Retina (tissue), 1 donor: ENCODE measurements at regions not wholly inside any gene's neighbourhood (a gene's known extent, or its start where the extent isn't known, plus 50 kb on each side); places are given as distances from the start of the nearest gene placed in this dataset.
"Not testable (repeated sequence)": the region's sequence is repeated elsewhere in the genome, so short reads cannot be mapped to it uniquely, and the experiment has no call there.

Experiments
- DNase-seq: peaks from one replicate; pipeline ENCODE4 v3.0.0-alpha.2; 2016

DNA sequence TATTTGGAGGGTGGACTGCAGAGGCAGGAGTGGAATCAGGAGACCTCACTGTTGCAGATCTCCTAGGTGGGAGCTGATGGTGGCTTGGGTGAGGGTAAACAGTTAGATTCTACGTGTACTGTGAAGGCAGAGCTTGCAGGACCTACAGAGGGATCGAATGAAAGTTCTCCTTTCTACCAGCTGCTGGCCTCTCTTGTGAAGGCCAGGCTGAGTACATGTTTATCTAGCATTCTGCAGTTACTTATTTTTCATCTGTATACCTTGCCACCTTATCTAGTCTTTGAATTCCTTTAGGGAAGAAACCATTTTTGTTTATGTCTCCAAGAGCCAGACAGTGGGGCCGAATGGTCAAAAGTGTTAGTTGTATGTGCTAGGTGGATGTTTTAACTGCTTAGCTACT, 57.6 kb downstream of the PTTG1 start:
- no peak for DNase-seq

DNA sequence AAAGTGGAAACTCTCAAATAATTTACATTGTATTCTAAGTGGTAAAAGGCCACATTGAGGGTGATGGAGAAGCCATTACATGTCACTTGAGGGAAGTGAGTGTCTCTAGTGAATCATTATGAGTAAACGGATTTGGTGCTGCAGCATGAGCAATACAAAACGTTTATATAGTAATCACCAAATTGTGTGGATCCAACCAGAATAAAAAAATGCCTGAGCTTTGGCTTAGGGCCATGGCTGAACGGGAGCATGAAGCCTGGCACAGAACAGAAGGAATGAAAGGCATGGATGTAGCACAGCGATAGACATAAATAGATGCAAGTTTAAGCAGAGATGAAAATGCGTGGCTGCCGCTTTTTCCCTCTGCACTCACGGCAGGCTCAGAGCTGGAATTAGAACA, 58.3 kb downstream of the PTTG1 start:
- no peak for DNase-seq

DNA sequence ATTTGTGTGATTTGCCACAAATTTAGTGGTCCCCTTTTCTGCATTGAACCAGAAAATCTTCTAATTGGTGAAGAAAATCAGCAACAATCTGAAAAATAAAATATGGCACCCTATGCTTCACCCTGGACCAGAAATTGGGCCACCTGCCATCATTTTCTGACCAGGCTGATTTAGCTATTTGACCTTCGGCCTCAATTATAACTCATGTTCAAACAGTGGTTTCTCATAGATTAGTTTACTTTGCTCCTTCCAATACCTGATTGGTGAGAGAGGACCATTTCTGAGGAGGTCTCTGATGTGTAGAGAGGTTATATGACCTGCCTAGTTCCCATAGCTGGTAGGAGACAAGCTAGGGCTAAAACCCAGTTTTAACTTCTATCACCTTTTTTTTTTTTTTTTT, 59.0 kb downstream of the PTTG1 start:
- DNase-seq = no peak

GRCh38 chr5:160484678-160485077, 63.0 kb downstream of the PTTG1 start:
- DNase-seq = no peak

DNA sequence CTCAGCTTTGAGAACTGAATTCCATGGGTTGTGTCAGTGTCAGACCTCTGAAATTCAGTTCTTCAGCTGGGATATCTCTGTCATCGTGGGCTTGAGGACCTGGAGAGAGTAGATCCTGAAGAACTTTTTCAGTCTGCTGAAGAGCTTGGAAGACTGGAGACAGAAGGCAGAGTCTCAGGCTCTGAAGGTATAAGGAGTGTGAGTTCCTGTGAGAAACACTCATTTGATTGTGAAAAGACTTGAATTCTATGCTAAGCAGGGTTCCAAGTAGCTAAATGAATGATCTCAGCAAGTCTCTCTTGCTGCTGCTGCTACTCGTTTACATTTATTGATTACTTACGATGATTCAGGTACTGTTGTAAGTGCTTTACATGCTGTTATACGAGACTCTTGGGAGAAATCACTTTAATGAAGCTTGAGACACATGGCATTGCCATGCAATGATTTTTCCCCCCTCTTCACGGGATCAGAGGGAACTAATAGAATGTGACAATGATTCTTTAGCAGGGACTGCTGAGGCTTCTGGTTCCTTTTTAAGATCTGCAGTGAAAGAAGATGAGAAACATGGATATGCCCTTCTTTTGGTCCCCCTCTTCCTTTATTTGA, 63.8 kb downstream of the PTTG1 start:
- DNase-seq = no peak

- no peak for DNase-seq
These were observed 64.9 kb downstream of the PTTG1 start for GRCh38 chr5:160486573-160486972.

GRCh38 chr5:160488394-160489325, 67.0 kb downstream of the PTTG1 start:
- no peak for DNase-seq

- no peak for DNase-seq
These were observed 69.8 kb downstream of the PTTG1 start for GRCh38 chr5:160491438-160491837.

GRCh38 chr5:160492565-160492964, 70.9 kb downstream of the PTTG1 start:
- DNase-seq = no peak

GRCh38 chr5:160493806-160494338, 72.2 kb downstream of the PTTG1 start:
- no peak for DNase-seq

- no peak for DNase-seq
These were observed 72.8 kb downstream of the PTTG1 start for GRCh38 chr5:160494451-160494850.

DNA sequence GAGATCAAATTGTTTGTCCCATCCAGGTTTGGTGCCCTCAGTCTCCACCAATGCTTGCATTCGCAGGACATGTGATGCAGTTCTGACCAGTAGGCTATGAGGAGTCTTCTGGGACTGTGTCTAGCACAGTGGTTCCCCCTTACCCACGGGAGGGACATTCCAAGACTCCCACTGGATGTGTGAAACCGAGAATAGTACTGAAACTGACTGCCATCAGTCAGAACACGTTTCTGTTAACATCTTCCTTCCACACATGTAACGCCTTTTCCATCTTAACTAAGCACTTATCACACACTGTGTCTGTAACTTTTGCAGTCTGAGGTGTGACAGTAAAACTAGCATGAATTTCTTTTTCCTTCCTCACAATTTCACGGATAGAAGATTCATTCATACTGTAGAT, 74.7 kb downstream of the PTTG1 start:
- no peak for DNase-seq

DNA sequence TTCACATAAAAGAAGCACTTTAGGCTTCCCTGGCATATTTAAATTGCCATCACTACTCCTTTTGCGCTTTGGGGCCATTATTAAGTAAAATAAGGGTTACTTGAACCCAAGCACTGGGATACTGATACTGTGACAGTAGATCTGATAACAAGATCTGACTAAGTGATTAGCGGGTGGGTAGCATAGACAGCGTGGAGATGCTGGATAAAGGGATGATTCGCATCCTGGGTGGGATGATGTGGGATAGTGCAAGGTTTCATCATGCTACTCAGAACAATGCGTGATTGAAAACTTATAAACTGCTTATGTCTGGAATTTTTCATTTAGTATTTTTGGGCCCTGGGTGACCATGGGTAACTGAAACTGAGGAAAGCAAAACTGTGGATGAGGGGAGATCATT, 75.1 kb downstream of the PTTG1 start:
- no peak for DNase-seq

- no peak for DNase-seq
These were observed 76.2 kb downstream of the PTTG1 start for GRCh38 chr5:160497878-160498277.

DNA sequence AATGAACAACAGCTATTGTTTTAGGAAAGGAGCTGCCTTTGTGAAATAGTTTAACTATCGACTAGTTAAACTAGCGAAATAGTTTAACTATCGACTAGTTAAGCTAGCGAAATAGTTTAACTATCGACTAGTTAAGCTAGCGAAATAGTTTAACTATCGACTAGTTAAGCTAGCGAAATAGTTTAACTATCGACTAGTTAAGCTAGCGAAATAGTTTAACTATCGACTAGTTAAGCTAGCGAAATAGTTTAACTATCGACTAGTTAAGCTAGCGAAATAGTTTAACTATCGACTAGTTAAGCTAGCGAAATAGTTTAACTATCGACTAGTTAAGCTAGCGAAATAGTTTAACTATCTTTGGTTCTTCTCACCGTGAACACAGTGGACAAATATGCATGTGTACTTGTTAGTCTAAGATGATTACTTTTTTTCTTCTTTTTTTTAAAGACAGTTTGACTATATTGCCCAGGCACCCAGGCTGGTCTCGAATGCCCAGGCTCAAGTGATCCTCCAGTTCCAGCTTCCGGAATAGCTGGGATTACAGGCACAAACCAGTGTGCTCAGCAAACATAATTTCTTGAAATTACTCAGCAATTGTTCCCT, 76.9 kb downstream of the PTTG1 start:
- not testable (repeated sequence) for DNase-seq

DNA sequence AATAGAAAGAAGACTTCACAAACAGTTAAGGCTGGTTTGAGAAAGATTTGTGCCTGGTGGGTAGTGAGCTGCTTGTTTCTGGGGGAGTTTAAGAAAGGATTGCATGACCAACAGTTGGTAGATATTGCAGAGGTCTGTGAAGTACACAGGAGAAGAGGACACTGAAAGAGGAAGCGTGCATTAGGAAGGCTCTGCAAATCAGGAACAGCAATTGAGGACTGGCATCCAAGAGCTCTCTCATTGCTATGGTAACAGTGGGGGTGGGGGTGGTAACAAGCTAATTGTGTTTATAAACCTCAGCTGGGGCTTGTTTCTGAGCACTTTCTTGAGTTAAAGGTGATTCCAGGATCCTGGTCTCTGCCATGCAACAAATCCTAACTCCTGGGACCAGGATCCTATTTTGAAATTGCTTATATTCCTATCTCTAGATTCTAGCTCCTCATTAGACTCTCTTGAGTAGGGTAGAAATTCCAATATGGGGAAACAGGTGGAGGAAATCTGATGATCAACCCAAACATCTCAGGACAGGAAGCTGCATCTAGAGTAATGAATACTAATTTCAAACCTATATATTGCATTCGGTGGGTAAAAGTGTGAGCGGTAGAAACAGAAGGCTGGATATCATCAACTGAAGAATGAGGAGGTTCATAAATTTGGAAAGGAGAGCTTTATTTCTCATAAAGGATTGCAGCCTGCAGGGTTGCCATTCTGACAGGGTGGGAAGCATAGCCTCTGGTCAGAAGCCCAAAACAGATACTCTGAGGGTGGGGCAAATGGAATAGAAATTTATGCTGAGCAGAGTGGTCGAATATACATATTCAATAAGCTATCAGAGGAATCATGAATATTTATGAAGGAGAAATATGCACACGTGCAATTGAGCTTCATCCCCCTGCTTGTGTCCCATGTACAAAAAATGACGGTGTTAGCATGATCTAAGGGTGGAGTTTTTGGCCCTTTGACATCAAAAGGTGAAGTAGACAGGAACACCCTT, 79.4 kb downstream of the PTTG1 start:
- no peak for DNase-seq

DNA sequence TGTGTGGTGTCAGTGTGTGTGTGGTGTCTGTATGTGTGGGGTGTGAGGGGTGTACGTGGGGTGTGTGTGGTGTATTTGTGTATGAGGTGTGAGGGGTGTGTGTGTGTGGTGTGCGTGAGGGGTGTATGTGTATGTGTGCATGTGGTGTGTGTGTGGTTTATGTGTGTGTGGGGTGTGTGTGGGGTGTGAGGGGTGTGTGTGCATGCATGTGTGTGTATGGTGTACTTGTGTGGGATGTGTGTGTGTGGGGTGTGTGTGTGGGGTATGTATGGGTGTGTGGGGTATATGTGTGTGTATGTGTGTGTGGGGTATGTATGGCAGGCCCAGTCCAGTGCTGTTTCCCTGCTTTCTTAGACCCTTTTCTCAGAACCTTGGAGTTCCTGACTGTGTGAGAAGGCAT, 83.3 kb downstream of the PTTG1 start:
- no peak for DNase-seq

DNA sequence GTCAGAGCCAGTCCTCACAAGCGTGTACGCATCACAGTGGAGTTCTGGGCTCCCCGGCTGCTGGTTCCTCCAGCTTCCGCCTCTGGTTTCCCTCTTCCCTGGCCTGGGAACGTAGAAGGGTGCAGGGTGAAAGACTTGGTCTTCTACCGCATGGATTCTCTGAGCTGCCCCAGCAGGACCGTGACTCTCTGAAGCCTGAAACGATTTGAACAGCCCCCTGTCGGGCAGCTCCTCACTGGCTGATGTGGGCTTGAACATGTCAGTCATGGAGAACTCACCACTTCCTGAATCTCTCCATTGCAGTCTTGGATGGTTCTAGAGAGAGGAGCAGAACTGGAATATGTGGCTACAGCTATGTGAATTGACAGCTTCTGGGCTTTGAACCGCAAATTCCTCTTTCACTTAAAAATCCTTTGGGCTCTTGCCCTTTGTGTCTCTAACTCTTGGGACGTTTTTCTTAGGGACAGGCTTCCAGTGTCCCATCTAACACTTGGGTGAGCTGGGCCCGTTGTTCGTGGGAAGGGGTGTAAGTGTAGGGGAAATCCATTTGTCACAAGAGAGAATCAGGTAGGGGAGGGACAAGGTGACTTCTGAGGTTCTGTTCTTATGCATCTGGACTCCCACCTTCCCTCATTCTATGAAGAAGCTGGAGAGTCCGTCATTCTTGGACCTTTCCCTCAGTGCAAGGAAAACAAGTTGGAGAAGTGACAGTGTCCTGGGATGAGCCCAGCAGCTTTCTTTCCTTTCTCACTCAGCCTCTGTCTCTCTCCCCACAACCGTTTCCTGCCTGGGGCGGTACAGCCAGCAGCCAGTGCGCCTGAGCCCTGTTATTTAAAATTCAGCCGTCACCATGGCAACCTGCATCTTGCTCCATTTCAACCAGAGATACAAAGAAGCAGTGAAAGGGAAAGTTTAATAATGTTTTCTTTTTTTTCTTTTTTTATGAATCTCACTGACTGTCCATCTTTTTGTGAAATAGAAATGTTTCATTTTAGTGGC, 84.7 kb downstream of the PTTG1 start:
- peak; percentile 49 for DNase-seq

DNA sequence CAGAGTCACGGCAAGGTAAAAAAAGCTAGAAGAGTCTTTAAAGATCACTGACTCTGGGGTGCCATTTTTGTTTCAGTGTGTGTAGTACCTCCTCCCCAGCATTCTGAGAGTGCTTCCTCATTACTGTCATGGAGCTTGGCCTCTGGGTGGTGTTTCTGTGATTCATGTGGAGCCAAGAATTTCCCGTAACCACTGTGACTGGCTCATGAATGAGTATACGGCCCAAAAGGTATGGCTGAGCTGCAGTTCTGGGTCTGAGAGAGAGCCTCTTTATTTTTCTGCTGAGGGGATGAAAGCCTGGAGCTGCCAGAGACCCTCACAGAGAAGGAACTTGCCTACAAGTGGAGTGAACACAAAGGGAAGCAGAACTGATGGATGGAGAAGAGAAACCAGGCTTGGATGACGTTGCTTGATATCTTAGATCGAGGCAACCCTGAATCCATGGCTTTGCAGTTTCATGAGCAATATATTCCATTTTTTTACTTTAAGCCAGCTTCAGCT, 85.6 kb downstream of the PTTG1 start:
- DNase-seq = no peak

GRCh38 chr5:160508780-160509361, 87.2 kb downstream of the PTTG1 start:
- DNase-seq = peak; percentile 84
